Thymus (tissue), 11 donors: ENCODE measurements at regions not wholly inside any gene's neighbourhood (a gene's known extent, or its start where the extent isn't known, plus 50 kb on each side); places are given as distances from the start of the nearest gene placed in this dataset.
"Not testable (repeated sequence)": the region's sequence is repeated elsewhere in the genome, so short reads cannot be mapped to it uniquely, and the experiment has no call there.

ENCODE experiments used
- DNase-seq, 9 donors: peaks; one replicate each; pipeline ENCODE4 v3.0.0-alpha.2; 2013; ENCODE audit warnings: low spot score in 9 of 9, low read depth in 6 of 9, missing footprints in 1 of 9
- H3K27ac ChIP-seq, 2 donors: one replicate each; pipeline ENCODE4 v1.5.1; 2013; ENCODE audit warnings: control low read depth in 1 of 2, low read depth in 1 of 2, low read length in 1 of 2, mild to moderate bottlenecking in 1 of 2, moderate library complexity in 1 of 2
- H3K27me3 ChIP-seq, 2 donors: one replicate each; pipeline ENCODE4 v1.5.1; 2013; ENCODE audit warnings: low read length in 1 of 2; ENCODE audit not compliant: control insufficient read depth in 2 of 2, insufficient read depth in 1 of 2
- H3K36me3 ChIP-seq, 2 donors: one replicate each; pipeline ENCODE4 v1.5.1; 2013; ENCODE audit warnings: low read length in 1 of 2, mild to moderate bottlenecking in 1 of 2, moderate library complexity in 1 of 2; ENCODE audit not compliant: control insufficient read depth in 2 of 2, insufficient read depth in 2 of 2
- H3K4me1 ChIP-seq, 2 donors: one replicate each; pipeline ENCODE4 v1.5.1; 2013; ENCODE audit warnings: low read length in 2 of 2; ENCODE audit not compliant: control insufficient read depth in 2 of 2, insufficient read depth in 2 of 2
- H3K4me3 ChIP-seq, 2 donors: one replicate each; pipeline ENCODE4 v1.5.1; 2013; ENCODE audit warnings: low read length in 2 of 2, control low read depth in 1 of 2, mild to moderate bottlenecking in 1 of 2
- H3K9me3 ChIP-seq, 2 donors: one replicate each; pipeline ENCODE4 v1.5.1; 2013; ENCODE audit warnings: low read length in 1 of 2, mild to moderate bottlenecking in 1 of 2; ENCODE audit not compliant: control insufficient read depth in 2 of 2, insufficient read depth in 1 of 2
- WGBS: extraction: QIAGEN DNeasy Blood & Tissue Kit; methylation state at CpG from one replicate; pipeline ENCODE4 v1.1.7; 2013; 5-methylcytosine and 5-hydroxymethylcytosine counted together
- donor health status: healthy.

DNA sequence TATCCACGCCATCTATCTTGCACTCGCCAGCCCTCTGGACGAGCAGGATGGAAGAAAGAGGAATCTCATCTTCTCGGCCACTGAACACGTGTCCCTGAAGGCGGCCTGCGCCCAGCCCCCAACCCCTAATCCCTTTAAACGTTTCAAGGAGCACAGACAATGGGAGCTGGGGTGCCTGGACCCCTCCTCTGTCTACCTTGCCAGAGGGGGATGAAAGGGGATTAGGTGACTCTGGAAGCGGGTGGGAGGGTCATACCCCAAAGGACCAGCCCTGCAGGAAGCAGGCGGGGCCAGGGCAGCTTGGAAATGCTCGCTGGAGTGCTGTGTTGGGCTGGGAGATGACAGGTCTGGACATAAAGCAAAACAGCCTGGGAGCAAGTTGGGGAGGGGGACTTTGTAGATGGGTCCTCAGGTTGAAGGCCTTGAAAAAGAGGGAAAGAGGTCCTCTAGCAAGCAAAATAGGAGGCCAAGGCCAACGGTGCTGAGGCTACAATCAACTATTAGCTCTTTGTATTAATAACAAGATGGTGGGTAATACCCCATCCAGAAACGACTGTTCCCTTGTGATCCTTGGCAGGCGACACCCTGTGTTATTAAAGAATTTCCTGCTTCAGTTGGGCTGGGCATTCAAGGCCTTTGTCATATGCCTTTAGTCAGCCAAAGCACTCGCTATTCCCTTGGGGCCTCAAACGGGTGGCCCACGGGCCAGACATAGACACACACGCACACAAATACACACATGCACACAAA, 126.5 kb upstream of the UNC5B start:
- no peak for DNase-seq
- H3K27me3 ChIP-seq, result no peaks in the 10 kb centered on the region
- no peaks in the 10 kb centered on the region for H3K9me3 ChIP-seq
- no peak overlapping the region for H3K4me3 ChIP-seq
- no peak overlapping the region for H3K27ac ChIP-seq
- H3K4me1 ChIP-seq, result no peaks in the 10 kb centered on the region
- WGBS, result 88% methylated on average over 18 of the region's 18 CpGs
- no peaks in the 10 kb centered on the region for H3K36me3 ChIP-seq

DNA sequence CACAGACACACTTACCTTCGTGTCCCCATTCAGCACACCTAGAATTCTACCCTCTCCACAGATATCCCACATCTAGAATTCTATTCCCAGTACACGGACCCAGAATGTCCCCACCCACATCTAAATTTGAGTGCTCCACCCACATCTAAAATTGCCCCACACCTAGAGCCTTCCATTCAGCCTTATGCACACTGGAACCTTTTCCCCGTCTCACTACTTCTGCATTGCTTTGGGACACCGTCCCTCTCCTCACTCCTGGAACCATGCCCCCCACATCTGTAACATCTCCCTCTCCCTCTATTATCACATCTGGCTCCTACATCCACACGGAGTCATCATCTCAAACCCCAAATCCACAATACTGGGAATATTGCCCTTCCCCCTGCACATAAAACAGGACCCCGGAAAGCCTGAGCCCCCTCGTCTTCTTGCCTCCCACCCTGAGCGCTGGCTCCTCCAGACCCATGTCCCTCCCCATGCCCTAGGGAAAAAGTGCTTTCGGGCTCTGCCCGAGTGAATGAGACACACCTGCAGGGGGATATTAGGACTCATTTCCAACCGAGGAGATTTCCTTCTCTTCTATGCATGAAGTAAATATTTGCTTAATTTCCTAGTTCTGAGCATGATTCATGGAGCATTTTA, 125.8 kb upstream of the UNC5B start:
- Histone ChIP-seq H3K9me3 (no peaks in the 10 kb centered on the region), H3K27ac (no peak overlapping the region), H3K4me3 (no peak overlapping the region), H3K36me3 (no peaks in the 10 kb centered on the region), H3K4me1 (no peaks in the 10 kb centered on the region), H3K27me3 (no peaks in the 10 kb centered on the region)
- 78% methylated on average over 11 of the region's 11 CpGs for WGBS
- DNase-seq, result no peak

DNA sequence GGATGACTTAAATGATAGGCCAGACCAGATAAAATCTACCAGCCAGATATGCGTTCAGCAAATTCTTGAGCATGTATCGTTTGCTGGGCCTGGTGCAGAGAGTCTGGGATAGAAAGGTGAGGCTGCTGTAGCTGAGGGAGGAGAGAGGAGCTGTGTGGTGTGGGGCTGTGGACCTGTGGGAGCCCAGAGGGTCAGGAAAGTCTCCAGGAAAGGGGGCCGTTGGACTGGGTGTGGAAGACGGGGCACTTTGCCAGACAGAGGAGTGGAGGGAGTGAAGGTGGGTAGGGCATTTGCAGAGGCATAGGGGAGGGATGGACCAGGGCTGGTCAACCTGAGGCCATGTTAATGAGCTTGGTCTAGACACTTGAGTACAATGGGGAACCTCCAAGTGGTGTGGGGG, 124.7 kb upstream of the UNC5B start:
- no peaks in the 10 kb centered on the region for H3K36me3 ChIP-seq
- 95% methylated on average over 4 of the region's 4 CpGs for WGBS
- no peak for DNase-seq
- H3K9me3 ChIP-seq, result no peaks in the 10 kb centered on the region
- H3K27me3 ChIP-seq, result no peaks in the 10 kb centered on the region
- no peak overlapping the region for H3K4me3 ChIP-seq
- no peaks in the 10 kb centered on the region for H3K4me1 ChIP-seq
- H3K27ac ChIP-seq, result no peak overlapping the region

DNA sequence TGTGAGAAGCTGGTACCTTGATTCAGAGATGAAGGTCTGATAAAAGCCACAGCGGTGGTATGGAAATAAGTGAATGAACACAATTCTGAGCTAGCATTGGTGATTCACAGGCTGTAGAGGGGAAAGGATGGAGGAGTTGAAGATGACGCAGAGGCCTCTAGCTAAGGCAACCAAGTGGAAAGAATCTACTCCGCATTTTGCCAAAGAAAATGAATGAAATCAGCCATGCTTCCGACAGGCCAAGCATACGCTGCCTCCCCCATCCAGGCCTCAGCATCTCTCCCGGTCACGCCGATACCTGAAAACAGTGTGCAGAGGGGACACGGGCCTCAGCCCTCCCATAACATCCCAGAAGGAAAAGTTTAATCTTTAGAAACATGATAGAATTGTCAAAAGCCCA, 124.3 kb upstream of the UNC5B start:
- no peak for DNase-seq
- no peaks in the 10 kb centered on the region for H3K36me3 ChIP-seq
- no peaks in the 10 kb centered on the region for H3K9me3 ChIP-seq
- no peaks in the 10 kb centered on the region for H3K27me3 ChIP-seq
- no peaks in the 10 kb centered on the region for H3K4me1 ChIP-seq
- H3K27ac ChIP-seq, result no peak overlapping the region
- no peak overlapping the region for H3K4me3 ChIP-seq
- WGBS, result 97% methylated on average over 9 of the region's 9 CpGs

DNA sequence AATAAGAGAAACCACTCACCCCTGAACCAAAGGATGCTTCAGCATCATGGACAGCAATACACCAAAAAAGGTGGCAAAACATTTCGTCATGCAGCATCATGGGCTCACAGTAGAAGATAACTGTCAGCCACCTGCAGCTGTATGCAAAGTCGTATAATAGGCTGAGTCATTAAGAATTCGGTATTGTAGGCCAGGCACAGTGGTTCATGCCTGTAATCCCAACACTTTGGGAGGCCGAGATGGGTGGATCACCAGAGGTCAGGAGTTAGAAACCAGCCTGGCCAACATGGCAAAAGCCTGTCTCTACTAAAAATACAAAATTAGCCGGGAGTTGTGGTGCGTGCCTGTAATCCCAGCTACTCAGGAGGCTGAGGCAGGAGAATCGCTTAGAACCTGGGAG, 123.8 kb upstream of the UNC5B start:
- WGBS, result 83% methylated on average over 7 of the region's 7 CpGs
- DNase-seq, H3K27ac ChIP-seq, H3K36me3 ChIP-seq, H3K4me1 ChIP-seq, H3K27me3 ChIP-seq, H3K4me3 ChIP-seq, H3K9me3 ChIP-seq: not testable (repeated sequence)

DNA sequence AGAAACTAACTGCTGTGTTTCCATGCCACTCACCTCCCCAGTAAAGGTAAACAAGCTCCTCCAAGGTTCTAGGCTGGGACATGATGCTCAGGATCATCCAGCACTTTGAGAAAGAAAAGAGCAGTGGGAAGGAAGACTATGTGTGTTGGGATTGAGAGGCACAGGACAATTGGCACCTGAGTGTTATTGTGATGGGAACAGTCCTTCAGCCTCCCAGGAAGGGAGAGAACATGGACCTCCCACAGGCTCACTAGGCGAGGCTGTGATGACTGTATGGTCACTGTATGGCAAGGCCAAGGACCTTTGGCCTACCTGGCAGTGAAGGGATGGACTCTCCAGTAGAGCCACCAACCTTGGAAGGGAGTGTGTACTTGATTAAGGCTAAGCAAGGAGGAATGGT, 123.2 kb upstream of the UNC5B start:
- DNase-seq, result no peak
- H3K4me3 ChIP-seq, result no peak overlapping the region
- no peaks in the 10 kb centered on the region for H3K27me3 ChIP-seq
- no peaks in the 10 kb centered on the region for H3K36me3 ChIP-seq
- no peaks in the 10 kb centered on the region for H3K9me3 ChIP-seq
- no peaks in the 10 kb centered on the region for H3K4me1 ChIP-seq
- no peak overlapping the region for H3K27ac ChIP-seq
- 95% methylated on average over 1 of the region's 1 CpG for WGBS

DNA sequence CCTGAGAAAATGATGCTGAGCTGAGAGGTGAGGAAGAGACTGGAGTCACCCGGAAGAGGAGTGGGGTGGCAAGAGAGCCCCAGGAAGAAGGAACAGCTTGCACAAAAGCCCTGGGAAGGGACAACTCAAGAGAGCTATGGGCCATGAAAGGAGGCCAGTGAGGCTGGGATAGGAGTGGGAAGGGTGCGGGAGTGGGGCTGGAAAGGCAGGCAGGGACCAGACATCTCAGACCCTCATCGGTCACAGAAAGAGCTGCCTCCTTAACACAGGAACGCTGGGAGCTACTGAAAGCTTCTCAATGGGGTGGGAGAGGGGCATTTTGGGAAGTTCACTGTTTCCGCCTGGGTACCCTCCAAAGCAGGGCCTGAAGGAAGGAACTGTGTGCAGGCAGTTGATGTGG, 122.0 kb upstream of the UNC5B start:
- H3K27ac ChIP-seq, result no peak overlapping the region
- H3K36me3 ChIP-seq, result no peaks in the 10 kb centered on the region
- 74% methylated on average over 5 of the region's 5 CpGs for WGBS
- H3K4me3 ChIP-seq, result no peak overlapping the region
- no peak for DNase-seq
- no peaks in the 10 kb centered on the region for H3K27me3 ChIP-seq
- H3K9me3 ChIP-seq, result no peaks in the 10 kb centered on the region
- no peaks in the 10 kb centered on the region for H3K4me1 ChIP-seq

DNA sequence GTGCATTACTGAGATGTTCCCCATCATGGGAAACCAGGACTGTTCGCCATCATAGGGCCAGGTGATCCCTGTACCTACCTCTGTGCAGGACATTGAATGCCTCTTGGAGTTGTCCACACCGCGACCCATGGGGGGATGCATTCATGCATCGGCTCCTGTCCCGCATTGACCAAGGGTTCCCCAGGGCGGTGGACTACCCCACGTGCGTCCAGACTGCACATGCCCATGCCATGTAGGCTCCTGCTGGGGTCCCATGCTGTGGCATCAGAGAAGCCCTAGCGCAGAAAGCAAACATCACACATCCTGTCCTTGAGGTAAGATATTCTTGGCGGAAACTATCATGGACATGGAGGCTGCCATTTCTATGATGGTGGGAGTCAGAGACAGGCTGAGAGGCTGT, 121.6 kb upstream of the UNC5B start:
- no peak for DNase-seq
- H3K9me3 ChIP-seq, result no peaks in the 10 kb centered on the region
- 89% methylated on average over 10 of the region's 10 CpGs for WGBS
- H3K4me3 ChIP-seq, result no peak overlapping the region
- no peaks in the 10 kb centered on the region for H3K36me3 ChIP-seq
- no peak overlapping the region for H3K27ac ChIP-seq
- no peaks in the 10 kb centered on the region for H3K27me3 ChIP-seq
- H3K4me1 ChIP-seq, result no peaks in the 10 kb centered on the region

DNA sequence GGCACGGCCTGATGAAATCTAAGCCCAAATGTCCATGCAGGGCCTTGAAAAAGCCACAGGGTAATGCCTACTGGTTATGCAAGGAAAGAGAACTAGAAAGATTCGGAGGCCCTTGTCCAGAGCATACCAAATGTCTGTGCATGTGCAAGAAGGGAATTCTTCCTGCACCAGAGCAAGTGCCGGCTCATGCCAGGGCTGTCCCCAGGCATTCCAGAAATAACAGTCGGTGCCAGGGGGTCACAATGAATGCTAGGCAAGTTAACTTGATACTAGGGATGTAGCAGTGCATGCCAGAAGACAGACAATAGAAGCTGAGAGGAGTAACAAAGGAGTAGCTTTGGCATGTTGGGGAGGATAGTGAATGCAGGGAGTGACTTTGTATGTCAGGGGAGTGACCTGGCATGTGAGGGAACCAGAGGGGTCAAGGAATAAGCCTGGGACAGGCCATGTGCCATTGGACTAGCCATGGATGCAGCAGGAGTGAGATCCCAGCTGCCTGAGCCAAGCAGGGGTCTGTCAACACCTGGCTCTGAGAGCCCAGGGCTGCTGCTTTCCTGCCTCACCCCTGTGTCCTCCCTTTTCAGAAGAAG, 119.5 kb upstream of the UNC5B start:
- no peak overlapping the region for H3K4me3 ChIP-seq
- H3K36me3 ChIP-seq, result no peaks in the 10 kb centered on the region
- H3K4me1 ChIP-seq, result no peaks in the 10 kb centered on the region
- no peak for DNase-seq
- H3K9me3 ChIP-seq, result no peaks in the 10 kb centered on the region
- WGBS, result 67% methylated on average over 4 of the region's 4 CpGs
- H3K27ac ChIP-seq, result no peak overlapping the region
- no peaks in the 10 kb centered on the region for H3K27me3 ChIP-seq
